Astrocyte (in vitro differentiated cells and primary cell): ENCODE measurements at regions not wholly inside any gene's neighbourhood (a gene's known extent, or its start where the extent isn't known, plus 50 kb on each side); places are given as distances from the start of the nearest gene placed in this dataset.

Experiments used
- DNase-seq: peaks from one replicate; pipeline ENCODE4 v3.0.0-alpha.2; 2010; ENCODE audit warnings: low read depth
- FAIRE-seq: peaks from 2 replicates; lab custom pipeline; 2011; peaks lifted over from hg19 to GRCh38; lab: Jason Lieb, UNC
- H2AFZ ChIP-seq: 2 replicates; pipeline ENCODE4 v1.6.0; 2012; ENCODE audit warnings: low read depth, low read length, inconsistent platforms
- H3K27ac ChIP-seq: 2 replicates; pipeline ENCODE4 v1.5.1; 2011; ENCODE audit warnings: low read depth, low read length, inconsistent platforms
- H3K27me3 ChIP-seq: 2 replicates; pipeline ENCODE4 v1.6.0; 2011; ENCODE audit warnings: low read length, inconsistent platforms; ENCODE audit not compliant: insufficient read depth
- H3K36me3 ChIP-seq: 2 replicates; pipeline ENCODE4 v1.5.1; 2011; ENCODE audit warnings: low read length, inconsistent platforms; ENCODE audit not compliant: insufficient read depth
- H3K4me1 ChIP-seq: 2 replicates; pipeline ENCODE4 v1.5.1; 2011; ENCODE audit warnings: low read length, inconsistent platforms; ENCODE audit not compliant: insufficient read depth
- H3K4me2 ChIP-seq: 2 replicates; pipeline ENCODE4 v1.6.0; 2012; ENCODE audit warnings: low read length, inconsistent platforms
- H3K4me3 ChIP-seq: 2 replicates; pipeline ENCODE4 v1.5.1; 2011; ENCODE audit warnings: low read depth, mild to moderate bottlenecking, low read length, inconsistent platforms; ENCODE audit not compliant: insufficient read depth
- H3K79me2 ChIP-seq: 2 replicates; pipeline ENCODE4 v1.6.0; 2012; ENCODE audit warnings: mild to moderate bottlenecking, low read length, inconsistent platforms; ENCODE audit not compliant: insufficient read depth
- H3K9ac ChIP-seq: 2 replicates; pipeline ENCODE4 v1.6.0; 2012; ENCODE audit warnings: mild to moderate bottlenecking, low read length, inconsistent platforms
- H3K9me3 ChIP-seq: 2 replicates; pipeline ENCODE4 v1.5.1; 2012; ENCODE audit warnings: low read depth, mild to moderate bottlenecking, low read length, inconsistent platforms; ENCODE audit not compliant: insufficient read depth
- H4K20me1 ChIP-seq: 2 replicates; pipeline ENCODE4 v1.6.0; 2012; ENCODE audit warnings: low read length, inconsistent platforms; ENCODE audit not compliant: insufficient read depth
- H3K27ac Mint-ChIP-seq: one replicate; pipeline ENCODE4 v1.8.0; 2021; ENCODE audit warnings: mild to moderate bottlenecking, mixed read lengths; ENCODE audit not compliant: unreplicated experiment
- H3K27me3 Mint-ChIP-seq: one replicate; pipeline ENCODE4 v1.8.0; 2021; ENCODE audit warnings: low read depth, mixed read lengths; ENCODE audit not compliant: unreplicated experiment
- H3K36me3 Mint-ChIP-seq: one replicate; pipeline ENCODE4 v1.8.0; 2021; ENCODE audit warnings: low read depth, mixed read lengths; ENCODE audit not compliant: unreplicated experiment
- H3K4me1 Mint-ChIP-seq: one replicate; pipeline ENCODE4 v1.8.0; 2021; ENCODE audit warnings: low read depth, mixed read lengths; ENCODE audit not compliant: unreplicated experiment
- H3K4me3 Mint-ChIP-seq: one replicate; pipeline ENCODE4 v1.8.0; 2021; ENCODE audit warnings: mild to moderate bottlenecking, moderate library complexity, mixed read lengths; ENCODE audit not compliant: unreplicated experiment
- H3K9me3 Mint-ChIP-seq: one replicate; pipeline ENCODE4 v1.8.0; 2021; ENCODE audit warnings: mild to moderate bottlenecking, mixed read lengths; ENCODE audit not compliant: unreplicated experiment
- EZH2 ChIP-seq: IDR thresholded peaks from 2 replicates; pipeline ENCODE4 v1.6.1; 2012; ENCODE audit warnings: mild to moderate bottlenecking, low read length, inconsistent platforms; ENCODE audit not compliant: insufficient read depth
- TF ChIP-seq, protein P1 (sequence below): IDR thresholded peaks from 2 replicates; pipeline ENCODE4 v1.5.1; 2011; ENCODE audit warnings: low read depth, mild to moderate bottlenecking, inconsistent platforms, low read length, moderate library complexity; ENCODE audit not compliant: insufficient read depth

DNA sequence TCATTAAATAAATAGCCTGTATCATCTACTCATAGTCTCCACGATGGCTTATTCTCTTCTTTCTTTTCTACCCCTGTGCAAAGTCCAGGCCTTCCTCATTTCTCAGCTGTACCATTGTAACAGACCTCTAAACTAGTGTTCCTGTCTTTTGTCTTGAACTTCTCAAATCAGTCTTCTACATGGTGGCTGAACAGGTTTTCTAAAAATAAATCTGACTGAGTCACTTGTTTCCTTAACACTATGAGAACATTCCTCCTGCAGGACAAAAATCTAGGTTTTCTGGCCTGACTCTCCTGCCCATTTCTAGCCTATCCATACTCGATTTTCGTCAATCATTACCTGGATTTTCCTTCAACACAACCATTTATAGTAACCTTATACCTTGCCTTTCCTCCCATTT lies 1080.8 kb upstream of the TENM4 start:
- H3K4me1 Mint-ChIP-seq, result peaks cover 9% of the 10 kb centered on the region
- Histone ChIP-seq H2AFZ (no peak overlapping the region), H3K9ac (no peak overlapping the region), H3K27me3 (no peaks in the 10 kb centered on the region), H3K4me3 (no peak overlapping the region), H3K79me2 (no peaks in the 10 kb centered on the region), H3K27ac (no peak overlapping the region), H3K36me3 (no peaks in the 10 kb centered on the region), H3K4me2 (peak overlapping the region; percentile 47), H3K4me1 (no peaks in the 10 kb centered on the region), H3K9me3 (no peaks in the 10 kb centered on the region), H4K20me1 (no peaks in the 10 kb centered on the region)
- no peaks in the 10 kb centered on the region for H3K36me3 Mint-ChIP-seq
- no peaks in the 10 kb centered on the region for H3K27me3 Mint-ChIP-seq
- no peak overlapping the region for H3K4me3 Mint-ChIP-seq
- no peak for TF ChIP-seq EZH2
- TF ChIP-seq, protein P1, sequence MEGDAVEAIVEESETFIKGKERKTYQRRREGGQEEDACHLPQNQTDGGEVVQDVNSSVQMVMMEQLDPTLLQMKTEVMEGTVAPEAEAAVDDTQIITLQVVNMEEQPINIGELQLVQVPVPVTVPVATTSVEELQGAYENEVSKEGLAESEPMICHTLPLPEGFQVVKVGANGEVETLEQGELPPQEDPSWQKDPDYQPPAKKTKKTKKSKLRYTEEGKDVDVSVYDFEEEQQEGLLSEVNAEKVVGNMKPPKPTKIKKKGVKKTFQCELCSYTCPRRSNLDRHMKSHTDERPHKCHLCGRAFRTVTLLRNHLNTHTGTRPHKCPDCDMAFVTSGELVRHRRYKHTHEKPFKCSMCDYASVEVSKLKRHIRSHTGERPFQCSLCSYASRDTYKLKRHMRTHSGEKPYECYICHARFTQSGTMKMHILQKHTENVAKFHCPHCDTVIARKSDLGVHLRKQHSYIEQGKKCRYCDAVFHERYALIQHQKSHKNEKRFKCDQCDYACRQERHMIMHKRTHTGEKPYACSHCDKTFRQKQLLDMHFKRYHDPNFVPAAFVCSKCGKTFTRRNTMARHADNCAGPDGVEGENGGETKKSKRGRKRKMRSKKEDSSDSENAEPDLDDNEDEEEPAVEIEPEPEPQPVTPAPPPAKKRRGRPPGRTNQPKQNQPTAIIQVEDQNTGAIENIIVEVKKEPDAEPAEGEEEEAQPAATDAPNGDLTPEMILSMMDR, result no peak
- H3K27ac Mint-ChIP-seq, result no peak overlapping the region
- H3K9me3 Mint-ChIP-seq, result no peaks in the 10 kb centered on the region
- no peak for FAIRE-seq
- DNase-seq, result no peak

DNA sequence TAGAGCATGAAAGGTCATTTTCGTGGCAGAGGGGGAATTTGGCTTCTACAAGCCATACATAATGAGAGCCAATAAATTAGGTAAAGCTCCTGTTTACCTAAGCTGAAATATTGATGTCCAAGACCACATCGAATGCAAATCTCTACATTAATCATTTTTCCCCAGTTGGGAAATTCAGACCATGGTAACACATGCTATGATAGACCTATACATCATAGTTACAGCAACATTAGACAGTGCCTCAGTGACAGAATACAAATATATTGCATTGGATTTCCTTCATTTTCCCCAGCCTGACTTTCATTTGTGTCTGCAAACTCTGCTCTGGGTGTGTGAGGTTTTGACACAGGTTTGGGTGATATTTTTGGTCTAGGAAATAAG lies 1079.7 kb upstream of the TENM4 start:
- Mint-ChIP-seq H3K27me3 (no peaks in the 10 kb centered on the region), H3K36me3 (no peaks in the 10 kb centered on the region), H3K27ac (no peak overlapping the region), H3K4me1 (peaks cover 12% of the 10 kb centered on the region), H3K4me3 (no peak overlapping the region), H3K9me3 (no peaks in the 10 kb centered on the region)
- no peak overlapping the region for H2AFZ ChIP-seq
- H3K4me2 ChIP-seq, result no peak overlapping the region
- H3K27ac ChIP-seq, result no peak overlapping the region
- H3K4me1 ChIP-seq, result no peaks in the 10 kb centered on the region
- H4K20me1 ChIP-seq, result no peaks in the 10 kb centered on the region
- no peak for TF ChIP-seq EZH2
- TF ChIP-seq, protein P1, result no peak
- no peak overlapping the region for H3K4me3 ChIP-seq
- H3K27me3 ChIP-seq, result no peaks in the 10 kb centered on the region
- H3K9me3 ChIP-seq, result no peaks in the 10 kb centered on the region
- no peak for FAIRE-seq
- DNase-seq, result no peak
- no peaks in the 10 kb centered on the region for H3K79me2 ChIP-seq
- no peak overlapping the region for H3K9ac ChIP-seq
- H3K36me3 ChIP-seq, result no peaks in the 10 kb centered on the region

DNA sequence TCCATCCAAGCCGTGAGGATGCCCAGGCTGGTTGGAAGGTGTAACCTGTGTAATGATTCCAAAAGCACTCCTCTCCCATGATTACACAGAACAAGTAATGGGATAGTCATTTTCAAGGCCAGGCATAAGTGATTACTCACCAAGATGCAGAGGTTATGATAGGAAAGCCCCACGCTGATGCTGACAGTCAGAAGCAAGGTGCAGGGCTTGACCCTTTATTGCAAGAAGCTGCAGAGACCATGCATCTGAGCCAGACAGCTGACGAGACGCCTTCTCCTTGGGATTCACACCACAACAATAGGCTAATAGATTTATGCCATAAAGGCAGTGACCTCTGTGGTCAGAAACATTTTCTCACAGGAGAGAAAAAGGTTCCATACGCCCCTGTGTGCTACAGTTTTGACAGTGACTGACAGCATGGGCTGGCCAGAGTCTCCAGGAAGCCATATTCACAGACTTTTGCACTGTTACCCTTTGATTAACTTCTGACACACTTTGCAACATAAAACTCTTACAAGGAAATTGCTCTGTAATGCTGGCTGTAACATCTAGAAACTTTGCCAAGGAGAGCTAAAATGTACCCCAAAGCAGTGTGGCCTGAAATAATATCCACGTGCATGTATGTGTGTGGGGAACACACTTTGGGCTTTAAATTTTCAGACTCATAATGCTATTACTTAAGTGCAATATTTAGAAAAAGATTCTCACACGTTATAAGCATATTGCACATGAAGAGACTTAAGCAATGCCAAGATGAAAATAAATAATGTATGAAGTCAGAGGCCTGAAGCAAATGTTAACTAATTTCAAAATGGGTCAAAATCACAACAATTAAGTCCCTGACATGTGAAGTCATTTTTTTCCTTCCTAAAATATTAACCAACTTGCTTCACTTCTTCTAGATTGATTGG lies 1079.0 kb upstream of the TENM4 start:
- TF ChIP-seq, protein P1, result no peak
- no peak for TF ChIP-seq EZH2
- FAIRE-seq, result no peak
- H3K9me3 Mint-ChIP-seq, result no peaks in the 10 kb centered on the region
- H3K4me1 Mint-ChIP-seq, result peaks cover 12% of the 10 kb centered on the region
- peak; percentile 1 for DNase-seq
- H3K4me1 ChIP-seq, result no peaks in the 10 kb centered on the region
- H3K4me3 Mint-ChIP-seq, result no peak overlapping the region
- no peaks in the 10 kb centered on the region for H3K36me3 ChIP-seq
- no peaks in the 10 kb centered on the region for H3K36me3 Mint-ChIP-seq
- no peak overlapping the region for H3K27ac ChIP-seq
- no peaks in the 10 kb centered on the region for H3K79me2 ChIP-seq
- H3K9ac ChIP-seq, result no peak overlapping the region
- H3K27ac Mint-ChIP-seq, result no peak overlapping the region
- no peak overlapping the region for H2AFZ ChIP-seq
- H4K20me1 ChIP-seq, result no peaks in the 10 kb centered on the region
- no peaks in the 10 kb centered on the region for H3K27me3 Mint-ChIP-seq
- no peak overlapping the region for H3K4me3 ChIP-seq
- H3K4me2 ChIP-seq, result no peak overlapping the region
- H3K9me3 ChIP-seq, result no peaks in the 10 kb centered on the region
- H3K27me3 ChIP-seq, result no peaks in the 10 kb centered on the region
